Psoas muscle (tissue), 7 donors: ENCODE measurements at regions not wholly inside any gene's neighbourhood (a gene's known extent, or its start where the extent isn't known, plus 50 kb on each side); places are given as distances from the start of the nearest gene placed in this dataset.

ENCODE experiments used
- ATAC-seq, 4 donors: fragments of 200-7000 bp; cut with Tn5 transposase; one replicate each; pipeline ENCODE4 v1.9.1; 2020; ENCODE audit warnings: moderate library complexity in 3 of 4, mild to moderate bottlenecking in 2 of 4
- DNase-seq, 2 donors: peaks; one replicate each; pipeline ENCODE4 v3.0.0-alpha.2; 2020
- H3K27ac ChIP-seq: fragments of 200-600 bp; one replicate; pipeline ENCODE4 v1.8.0; 2022
- H3K27me3 ChIP-seq, 3 donors: fragments of 200-600 bp in 1 of 3; one replicate each; pipeline versions ENCODE4 v1.6.1 to v1.8.0; 2013 to 2022; ENCODE audit warnings: low read length in 2 of 3, mild to moderate bottlenecking in 2 of 3, moderate library complexity in 1 of 3; ENCODE audit not compliant: insufficient read depth in 3 of 3
- H3K36me3 ChIP-seq, 2 donors: fragments of 200-600 bp in 1 of 2; one replicate each; pipeline versions ENCODE4 v1.6.1 to v1.8.0; 2013 to 2022; ENCODE audit warnings: low read depth in 1 of 2, mild to moderate bottlenecking in 1 of 2, moderate library complexity in 1 of 2; ENCODE audit not compliant: insufficient read depth in 1 of 2
- H3K4me1 ChIP-seq: fragments of 200-600 bp; one replicate; pipeline ENCODE4 v1.8.0; 2022
- H3K4me3 ChIP-seq: fragments of 200-600 bp; one replicate; pipeline ENCODE4 v1.8.0; 2022; ENCODE audit warnings: mild to moderate bottlenecking
- H3K9me3 ChIP-seq: fragments of 200-600 bp; one replicate; pipeline ENCODE4 v1.8.0; 2022
- CTCF ChIP-seq: fragments of 200-600 bp; IDR thresholded peaks from one replicate; pipeline ENCODE4 v1.8.0; 2022; ENCODE audit warnings: antibody characterized with exemption
- WGBS, 3 donors: extraction: QIAGEN DNeasy Blood & Tissue Kit; methylation state at CpG; one replicate each; pipeline versions ENCODE4 v1.1.6 to v1.1.7; 2013; 5-methylcytosine and 5-hydroxymethylcytosine counted together
- intact Hi-C, 2 donors: fragments of 100-400 bp; cut with DNase I; formaldehyde crosslinking; loops; one replicate each; pipeline versions ENCODE4 v1.11.0 to v1.14.2; 2022
- donor health status: healthy with polysubstance abuse.
- donor health status: DM: no; HTN: no; CAD: no; lungs with moderate emphysema.
- donor health status: Bipolar disorder and iron deficiency.
- donor health status: healthy.
- donor health status: DM: yes; HTN: yes; CAD: no.
- donor health status: DM: no; HTN: no; CAD: no.
- donor health status: DM: yes; HTN: yes; CAD: no.

GRCh38 chr7:140245611-140246105 lies 68.9 kb upstream of the KDM7A start:
- no peaks in the 10 kb centered on the region for H3K27me3 ChIP-seq
- ATAC-seq (no peak), DNase-seq (no peak)
- no peaks in the 10 kb centered on the region for H3K9me3 ChIP-seq
- TF ChIP-seq CTCF, result no peak
- H3K4me1 ChIP-seq, result no peaks in the 10 kb centered on the region
- H3K27ac ChIP-seq, result no peak overlapping the region
- intact Hi-C loops, result no loop called here
- H3K36me3 ChIP-seq, result no peaks in the 10 kb centered on the region
- WGBS, 3 donors, result 90 to 95% (median 93%) methylated on average over 7 of the region's 7 CpGs
- H3K4me3 ChIP-seq, result no peak overlapping the region

- TF ChIP-seq CTCF, result no peak
- DNase-seq, result no peak
- Histone ChIP-seq H3K27me3 (no peaks in the 10 kb centered on the region), H3K9me3 (no peaks in the 10 kb centered on the region), H3K27ac (no peak overlapping the region), H3K36me3 (no peaks in the 10 kb centered on the region), H3K4me1 (no peaks in the 10 kb centered on the region), H3K4me3 (no peak overlapping the region)
- intact Hi-C loops, result no loop called here
- ATAC-seq, result no peak
- 45 to 57% (median 51%) methylated on average over 4 of the region's 4 CpGs for WGBS, 3 donors
Observed at GRCh38 chr7:140242057-140243031, 65.6 kb upstream of the KDM7A start.

- Histone ChIP-seq H3K9me3 (no peaks in the 10 kb centered on the region), H3K36me3 (no peaks in the 10 kb centered on the region), H3K27me3 (peaks cover 0 to 6% (median 0%) of the 10 kb centered on the region in 3 donors), H3K4me3 (no peak overlapping the region), H3K27ac (no peak overlapping the region), H3K4me1 (no peaks in the 10 kb centered on the region)
- ATAC-seq, result peak in 1 of 4 donors; percentile 37
- no peak for DNase-seq
- 57 to 78% (median 62%) methylated on average over 2 of the region's 2 CpGs for WGBS, 3 donors
- intact Hi-C loops, result no loop called here
- TF ChIP-seq CTCF, result no peak
Observed at GRCh38 chr7:140239653-140239935, 62.8 kb upstream of the KDM7A start.

- WGBS, 3 donors, result 54 to 68% (median 58%) methylated on average over 14 to 15 of the region's 15 CpGs
- no peak for TF ChIP-seq CTCF
- H3K4me1 ChIP-seq, result no peaks in the 10 kb centered on the region
- no peak overlapping the region for H3K27ac ChIP-seq
- intact Hi-C loops, result no loop called here
- ATAC-seq, result peak in 1 of 4 donors; percentile 19
- peaks cover 0 to 6% (median 0%) of the 10 kb centered on the region in 3 donors for H3K27me3 ChIP-seq
- no peak overlapping the region for H3K4me3 ChIP-seq
- no peaks in the 10 kb centered on the region for H3K9me3 ChIP-seq
- no peak for DNase-seq
- no peaks in the 10 kb centered on the region for H3K36me3 ChIP-seq
Observed at GRCh38 chr7:140238778-140239652, 62.2 kb upstream of the KDM7A start.
